GM19240 (cell line): ENCODE measurements at regions not wholly inside any gene's neighbourhood (a gene's known extent, or its start where the extent isn't known, plus 50 kb on each side); places are given as distances from the start of the nearest gene placed in this dataset.

Experiments
- DNase-seq: peaks from one replicate; pipeline ENCODE4 v3.0.0; 2011; ENCODE audit warnings: low spot score; ENCODE audit not compliant: insufficient read length

GRCh38 chr4:96524311-96524875 lies 684.5 kb downstream of the PDHA2 start:
- no peak for DNase-seq

GRCh38 chr4:96525898-96526297 lies 686.0 kb downstream of the PDHA2 start:
- no peak for DNase-seq

GRCh38 chr4:96526625-96527024 lies 686.7 kb downstream of the PDHA2 start:
- no peak for DNase-seq

- DNase-seq = no peak
These were observed 691.9 kb downstream of the PDHA2 start for GRCh38 chr4:96531836-96532235.

- no peak for DNase-seq
These were observed 703.5 kb downstream of the PDHA2 start for GRCh38 chr4:96543346-96543745.

GRCh38 chr4:96558466-96558865 lies 718.6 kb downstream of the PDHA2 start:
- DNase-seq = no peak

GRCh38 chr4:96566755-96567154 lies 726.9 kb downstream of the PDHA2 start:
- no peak for DNase-seq

GRCh38 chr4:96585304-96585703 lies 745.4 kb downstream of the PDHA2 start:
- DNase-seq = no peak

GRCh38 chr4:96593422-96593821 lies 753.5 kb downstream of the PDHA2 start:
- no peak for DNase-seq

GRCh38 chr4:96598465-96598864 lies 758.6 kb downstream of the PDHA2 start:
- no peak for DNase-seq

GRCh38 chr4:96599752-96600151 lies 759.9 kb downstream of the PDHA2 start:
- no peak for DNase-seq

GRCh38 chr4:96602661-96603060 lies 762.8 kb downstream of the PDHA2 start:
- DNase-seq = no peak

- no peak for DNase-seq
These were observed 763.7 kb downstream of the PDHA2 start for GRCh38 chr4:96603641-96604040.

- DNase-seq = no peak
These were observed 766.6 kb downstream of the PDHA2 start for GRCh38 chr4:96606451-96606850.

GRCh38 chr4:96626023-96626422 lies 786.1 kb downstream of the PDHA2 start:
- DNase-seq = no peak

GRCh38 chr4:96630839-96631238 lies 790.9 kb downstream of the PDHA2 start:
- DNase-seq = no peak

GRCh38 chr4:96637971-96638412 lies 798.1 kb downstream of the PDHA2 start:
- DNase-seq = no peak

GRCh38 chr4:96639932-96640331 lies 800.0 kb downstream of the PDHA2 start:
- no peak for DNase-seq

- no peak for DNase-seq
These were observed 802.6 kb downstream of the PDHA2 start for GRCh38 chr4:96642490-96642889.

- no peak for DNase-seq
These were observed 806.3 kb downstream of the PDHA2 start for GRCh38 chr4:96646146-96646545.

- DNase-seq = no peak
These were observed 809.6 kb downstream of the PDHA2 start for GRCh38 chr4:96649536-96649935.

GRCh38 chr4:96652158-96652557 lies 812.3 kb downstream of the PDHA2 start:
- DNase-seq = no peak

- no peak for DNase-seq
These were observed 812.9 kb downstream of the PDHA2 start for GRCh38 chr4:96652821-96653220.

GRCh38 chr4:96654045-96654444 lies 814.2 kb downstream of the PDHA2 start:
- DNase-seq = no peak
